Activated CD4-positive, alpha-beta T cell treated with anti-CD3 and anti-CD28 coated beads, Interleukin-2, amount 10 ng/mL, durations not matched to agents 24 days and 14 days (primary cell): ENCODE measurements at regions not wholly inside any gene's neighbourhood (a gene's known extent, or its start where the extent isn't known, plus 50 kb on each side); places are given as distances from the start of the nearest gene placed in this dataset.

Experiments
- DNase-seq: peaks from one replicate; pipeline ENCODE4 v3.0.0; 2022
- H3K27ac Mint-ChIP-seq: one replicate; pipeline ENCODE4 v1.8.0; 2022; ENCODE audit warnings: mild to moderate bottlenecking, mixed read lengths
- H3K27me3 Mint-ChIP-seq: one replicate; pipeline ENCODE4 v1.8.0; 2022; ENCODE audit warnings: mixed read lengths
- H3K36me3 Mint-ChIP-seq: one replicate; pipeline ENCODE4 v1.8.0; 2022; ENCODE audit warnings: low read depth, mild to moderate bottlenecking, mixed read lengths
- H3K4me1 Mint-ChIP-seq: one replicate; pipeline ENCODE4 v1.8.0; 2021; ENCODE audit warnings: mixed read lengths
- H3K4me3 Mint-ChIP-seq: one replicate; pipeline ENCODE4 v1.8.0; 2022; ENCODE audit warnings: mild to moderate bottlenecking, moderate library complexity, mixed read lengths
- H3K9me3 Mint-ChIP-seq: one replicate; pipeline ENCODE4 v1.8.0; 2021; ENCODE audit warnings: mixed read lengths
- intact Hi-C: fragments of 100-400 bp; cut with micrococcal nuclease; formaldehyde crosslinking; loops from one replicate; pipeline ENCODE4 v1.15.1; 2023

- no peaks in the 10 kb centered on the region for H3K9me3 Mint-ChIP-seq
- H3K27me3 Mint-ChIP-seq: no peaks in the 10 kb centered on the region
- intact Hi-C loops: no loop called here
- H3K36me3 Mint-ChIP-seq: no peaks in the 10 kb centered on the region
- H3K4me1 Mint-ChIP-seq: no peaks in the 10 kb centered on the region
- no peak for DNase-seq
- no peak overlapping the region for H3K4me3 Mint-ChIP-seq
- H3K27ac Mint-ChIP-seq: no peak overlapping the region
Observed at GRCh38 chr15:97684249-97684648, 276.3 kb upstream of the ARRDC4 start.

GRCh38 chr15:97686324-97686723 lies 274.2 kb upstream of the ARRDC4 start:
- Mint-ChIP-seq H3K27ac (no peak overlapping the region), H3K36me3 (no peaks in the 10 kb centered on the region), H3K27me3 (no peaks in the 10 kb centered on the region), H3K9me3 (no peaks in the 10 kb centered on the region), H3K4me3 (no peak overlapping the region), H3K4me1 (no peaks in the 10 kb centered on the region)
- intact Hi-C loops: no loop called here
- DNase-seq: no peak

DNA sequence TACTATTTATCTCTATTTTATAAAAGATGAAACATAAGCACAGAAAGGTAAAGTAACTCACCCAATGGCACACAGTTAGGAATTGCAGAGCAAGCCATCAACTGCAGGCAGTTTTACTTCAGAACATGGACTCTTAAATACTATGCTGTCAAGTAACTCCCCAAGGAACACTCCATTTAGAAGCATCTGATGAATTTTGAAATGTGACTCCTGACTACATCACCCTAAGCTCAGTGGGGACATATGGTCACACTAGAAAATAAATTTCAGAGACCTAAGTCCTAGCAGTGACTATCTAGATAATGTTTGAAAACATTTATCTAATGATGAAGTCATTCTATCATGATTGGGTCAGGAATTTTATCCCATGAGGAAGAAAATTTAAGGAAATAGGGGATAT lies 272.8 kb upstream of the ARRDC4 start:
- Mint-ChIP-seq H3K36me3 (no peaks in the 10 kb centered on the region), H3K27ac (no peak overlapping the region), H3K9me3 (no peaks in the 10 kb centered on the region), H3K4me1 (no peaks in the 10 kb centered on the region), H3K4me3 (no peak overlapping the region), H3K27me3 (no peaks in the 10 kb centered on the region)
- no peak for DNase-seq
- intact Hi-C loops: no loop called here

GRCh38 chr15:97688177-97688576 lies 272.3 kb upstream of the ARRDC4 start:
- Mint-ChIP-seq H3K27me3 (no peaks in the 10 kb centered on the region), H3K27ac (no peak overlapping the region), H3K4me1 (no peaks in the 10 kb centered on the region), H3K4me3 (no peak overlapping the region), H3K36me3 (no peaks in the 10 kb centered on the region), H3K9me3 (no peaks in the 10 kb centered on the region)
- DNase-seq: no peak
- intact Hi-C loops: no loop called here

DNA sequence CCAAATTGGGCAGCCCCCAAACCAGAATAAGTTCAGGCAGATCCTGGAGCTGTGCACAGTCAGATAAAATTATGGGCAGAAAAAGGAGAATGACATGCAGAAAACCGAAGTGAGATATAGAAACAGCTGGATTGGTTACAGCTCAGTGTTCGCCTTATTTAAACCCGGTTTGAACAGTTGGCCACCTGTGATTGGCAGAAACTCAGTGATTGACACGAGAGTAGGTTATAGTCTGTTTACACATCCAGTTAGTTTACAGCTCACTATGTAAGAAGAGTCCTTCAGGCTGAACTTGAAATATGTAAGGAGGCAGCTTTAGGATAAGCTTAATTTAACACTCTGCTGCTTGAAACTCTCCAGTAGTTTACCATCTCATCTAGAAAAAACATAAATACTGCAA lies 271.6 kb upstream of the ARRDC4 start:
- Mint-ChIP-seq H3K9me3 (no peaks in the 10 kb centered on the region), H3K4me1 (no peaks in the 10 kb centered on the region), H3K27ac (no peak overlapping the region), H3K36me3 (no peaks in the 10 kb centered on the region), H3K4me3 (no peak overlapping the region), H3K27me3 (no peaks in the 10 kb centered on the region)
- intact Hi-C loops: no loop called here
- DNase-seq: no peak

DNA sequence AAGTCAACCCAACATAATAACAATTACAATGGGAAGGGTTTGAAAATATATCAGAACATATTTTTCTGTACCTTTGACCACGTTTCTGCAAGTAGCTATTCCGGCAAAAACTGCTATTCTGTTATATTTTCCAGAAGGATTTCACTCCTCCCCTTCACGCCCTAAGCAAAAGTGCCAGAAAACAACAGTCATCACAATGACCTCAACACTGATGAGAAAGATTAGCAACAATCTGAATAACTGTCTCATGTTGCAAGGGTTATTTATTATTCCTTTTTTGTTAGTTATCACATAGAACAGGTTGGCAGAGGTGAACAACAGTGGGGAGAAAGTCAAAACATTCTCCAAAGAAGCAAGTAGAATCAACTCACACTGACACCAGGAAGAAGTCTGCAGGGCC lies 269.4 kb upstream of the ARRDC4 start:
- H3K27me3 Mint-ChIP-seq: no peaks in the 10 kb centered on the region
- no peak for DNase-seq
- H3K27ac Mint-ChIP-seq: no peak overlapping the region
- H3K4me1 Mint-ChIP-seq: no peaks in the 10 kb centered on the region
- no peaks in the 10 kb centered on the region for H3K36me3 Mint-ChIP-seq
- no peak overlapping the region for H3K4me3 Mint-ChIP-seq
- intact Hi-C loops: no loop called here
- H3K9me3 Mint-ChIP-seq: no peaks in the 10 kb centered on the region

DNA sequence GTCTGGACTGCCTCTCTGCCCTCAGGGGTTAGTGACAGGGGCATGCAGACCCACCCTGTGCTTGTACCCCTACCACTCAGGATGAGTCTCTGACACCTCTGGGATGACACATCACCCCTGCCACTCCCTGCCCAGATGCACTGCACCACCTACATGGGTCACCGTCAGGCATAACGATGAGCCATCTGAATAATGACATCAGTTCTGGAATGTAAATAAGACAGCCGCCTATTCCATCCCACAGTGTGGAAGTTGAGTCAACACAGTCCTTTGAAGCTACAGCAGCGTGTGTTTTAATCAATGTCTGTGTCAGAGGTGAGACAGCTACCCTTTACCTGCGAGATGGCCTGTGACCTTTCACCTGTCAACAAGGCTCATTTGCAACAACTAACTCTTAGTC lies 268.7 kb upstream of the ARRDC4 start:
- Mint-ChIP-seq H3K9me3 (no peaks in the 10 kb centered on the region), H3K4me3 (no peak overlapping the region), H3K27ac (no peak overlapping the region), H3K4me1 (no peaks in the 10 kb centered on the region), H3K27me3 (no peaks in the 10 kb centered on the region), H3K36me3 (no peaks in the 10 kb centered on the region)
- no peak for DNase-seq
- intact Hi-C loops: no loop called here

DNA sequence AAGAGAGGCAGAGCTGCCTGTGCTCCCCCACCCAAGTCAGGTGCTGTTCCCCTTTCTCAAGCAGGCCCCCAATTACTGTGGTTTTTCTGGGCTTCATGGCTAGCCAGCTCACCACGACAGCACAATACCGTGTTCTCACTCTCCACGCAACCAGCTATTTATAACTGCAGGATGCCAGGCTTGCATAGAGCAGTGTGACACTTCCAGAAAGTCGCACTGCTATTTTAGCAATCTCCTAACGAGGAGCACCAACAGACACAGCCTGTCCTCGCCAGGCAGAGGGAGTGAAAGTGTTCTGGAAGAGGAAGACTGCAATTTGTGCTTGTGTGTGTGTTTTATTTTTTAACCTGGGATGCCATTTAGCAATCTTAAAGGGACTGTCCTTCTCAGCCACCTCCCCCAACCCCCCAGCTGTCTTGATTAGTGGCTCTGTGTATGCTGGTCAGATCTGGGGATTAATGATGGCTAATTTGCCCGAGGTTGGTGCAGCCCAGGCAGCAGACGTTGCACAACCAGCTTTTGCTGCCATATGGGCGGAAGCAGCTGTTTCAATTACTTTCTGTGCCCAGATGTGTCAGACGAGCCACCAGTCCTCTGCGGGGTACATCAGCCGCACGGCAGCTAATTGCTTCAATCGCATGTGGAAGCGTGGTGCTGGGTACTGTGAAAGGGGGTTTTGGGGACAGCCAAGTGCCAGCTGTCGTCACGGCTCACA lies 268.0 kb upstream of the ARRDC4 start:
- Mint-ChIP-seq H3K4me3 (no peak overlapping the region), H3K27ac (no peak overlapping the region), H3K27me3 (no peaks in the 10 kb centered on the region), H3K4me1 (no peaks in the 10 kb centered on the region), H3K36me3 (no peaks in the 10 kb centered on the region), H3K9me3 (no peaks in the 10 kb centered on the region)
- DNase-seq: no peak
- intact Hi-C loops: no loop called here

DNA sequence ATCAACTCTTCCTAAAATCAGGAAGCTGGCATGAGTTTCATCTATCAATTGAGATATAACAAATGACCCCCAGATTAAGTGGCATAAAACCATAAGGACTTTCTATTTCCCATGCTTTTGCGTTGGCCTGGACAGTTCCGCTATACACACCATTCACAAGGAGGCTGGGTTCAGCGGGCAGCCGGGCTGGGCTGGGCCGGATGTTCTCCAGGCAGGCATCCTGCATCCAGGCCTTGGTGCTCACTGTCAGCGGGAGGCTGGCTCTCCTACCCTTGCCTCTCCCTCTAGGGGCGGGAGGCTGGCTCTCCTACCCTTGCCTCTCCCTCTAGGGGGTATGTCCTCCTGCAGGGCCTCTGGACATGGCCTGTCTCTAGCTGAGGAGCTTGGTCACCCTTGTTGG lies 266.0 kb upstream of the ARRDC4 start:
- Mint-ChIP-seq H3K27me3 (no peaks in the 10 kb centered on the region), H3K9me3 (no peaks in the 10 kb centered on the region), H3K4me1 (no peaks in the 10 kb centered on the region), H3K36me3 (no peaks in the 10 kb centered on the region), H3K4me3 (no peak overlapping the region), H3K27ac (no peak overlapping the region)
- intact Hi-C loops: no loop called here
- DNase-seq: no peak

DNA sequence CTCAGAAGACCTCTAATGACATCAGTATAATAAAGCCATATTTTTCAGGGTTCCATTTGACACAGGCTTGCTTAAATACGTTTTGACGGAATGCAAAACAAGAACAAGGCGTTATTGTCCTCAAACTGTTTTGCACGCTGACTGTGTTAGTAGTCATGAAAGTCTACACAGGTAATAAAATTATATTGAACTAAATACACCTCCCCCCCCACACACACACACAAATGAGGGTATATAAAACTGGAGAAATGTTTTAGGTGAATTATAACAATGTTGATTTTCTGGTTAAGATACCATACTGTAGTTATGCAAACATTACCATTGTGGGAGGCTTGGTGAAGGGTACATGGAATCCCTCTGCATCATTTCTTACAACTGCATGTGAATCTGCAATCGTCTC lies 257.1 kb upstream of the ARRDC4 start:
- intact Hi-C loops: no loop called here
- DNase-seq: no peak
- Mint-ChIP-seq H3K4me3 (no peak overlapping the region), H3K27ac (no peak overlapping the region), H3K27me3 (no peaks in the 10 kb centered on the region), H3K9me3 (no peaks in the 10 kb centered on the region), H3K4me1 (no peaks in the 10 kb centered on the region), H3K36me3 (no peaks in the 10 kb centered on the region)

DNA sequence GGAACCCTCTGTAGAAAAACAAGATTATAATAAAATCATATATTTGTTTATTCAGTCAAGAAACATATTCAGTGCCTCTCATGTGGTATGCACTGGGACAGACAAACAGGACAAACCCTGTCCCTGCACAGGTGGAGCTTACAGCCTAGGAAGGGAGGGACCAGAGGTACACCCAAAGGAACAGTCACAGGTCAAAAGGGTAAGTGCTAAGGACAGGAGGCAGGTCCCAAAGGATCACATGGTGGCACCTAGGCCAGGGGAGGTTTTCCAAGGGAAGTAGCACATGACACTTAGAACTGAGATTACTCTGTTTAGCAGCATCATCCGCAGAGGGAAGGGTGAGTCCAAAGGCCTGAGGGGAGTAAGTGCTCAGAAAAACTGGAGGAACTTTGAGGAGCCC lies 254.4 kb upstream of the ARRDC4 start:
- no peak overlapping the region for H3K4me3 Mint-ChIP-seq
- no peaks in the 10 kb centered on the region for H3K9me3 Mint-ChIP-seq
- no peaks in the 10 kb centered on the region for H3K36me3 Mint-ChIP-seq
- intact Hi-C loops: no loop called here
- DNase-seq: no peak
- no peaks in the 10 kb centered on the region for H3K4me1 Mint-ChIP-seq
- H3K27ac Mint-ChIP-seq: no peak overlapping the region
- H3K27me3 Mint-ChIP-seq: no peaks in the 10 kb centered on the region

DNA sequence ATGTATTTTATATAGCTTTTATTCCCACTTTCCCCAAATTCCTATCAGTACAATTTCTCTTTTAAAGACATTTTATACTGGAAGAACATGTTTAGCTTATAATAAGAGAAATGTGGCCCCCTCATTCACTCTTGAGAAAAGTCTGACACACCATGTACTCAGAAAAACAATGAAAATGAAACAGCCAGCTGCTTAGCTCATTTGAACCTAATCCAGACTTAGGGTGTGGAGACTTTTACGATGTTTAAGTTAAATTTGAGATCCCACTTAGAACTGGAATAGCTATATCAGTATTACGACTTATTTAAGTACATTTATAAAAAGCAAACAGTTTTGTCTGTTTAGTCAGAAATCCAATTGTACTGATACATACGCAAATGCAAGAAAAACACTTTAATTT lies 252.3 kb upstream of the ARRDC4 start:
- intact Hi-C loops: no loop called here
- Mint-ChIP-seq H3K36me3 (no peaks in the 10 kb centered on the region), H3K4me3 (no peak overlapping the region), H3K4me1 (no peaks in the 10 kb centered on the region), H3K27me3 (no peaks in the 10 kb centered on the region), H3K27ac (no peak overlapping the region), H3K9me3 (no peaks in the 10 kb centered on the region)
- DNase-seq: no peak

- H3K9me3 Mint-ChIP-seq: no peaks in the 10 kb centered on the region
- H3K4me3 Mint-ChIP-seq: no peak overlapping the region
- H3K27ac Mint-ChIP-seq: no peak overlapping the region
- no peaks in the 10 kb centered on the region for H3K4me1 Mint-ChIP-seq
- H3K36me3 Mint-ChIP-seq: no peaks in the 10 kb centered on the region
- no peaks in the 10 kb centered on the region for H3K27me3 Mint-ChIP-seq
- no peak for DNase-seq
- intact Hi-C loops: no loop called here
Observed at GRCh38 chr15:97712530-97712929, 248.0 kb upstream of the ARRDC4 start.

- intact Hi-C loops: no loop called here
- Mint-ChIP-seq H3K9me3 (peaks cover 4% of the 10 kb centered on the region), H3K27ac (no peak overlapping the region), H3K4me3 (no peak overlapping the region), H3K27me3 (no peaks in the 10 kb centered on the region), H3K4me1 (no peaks in the 10 kb centered on the region), H3K36me3 (no peaks in the 10 kb centered on the region)
- no peak for DNase-seq
Observed at GRCh38 chr15:97717806-97718205, 242.7 kb upstream of the ARRDC4 start.

DNA sequence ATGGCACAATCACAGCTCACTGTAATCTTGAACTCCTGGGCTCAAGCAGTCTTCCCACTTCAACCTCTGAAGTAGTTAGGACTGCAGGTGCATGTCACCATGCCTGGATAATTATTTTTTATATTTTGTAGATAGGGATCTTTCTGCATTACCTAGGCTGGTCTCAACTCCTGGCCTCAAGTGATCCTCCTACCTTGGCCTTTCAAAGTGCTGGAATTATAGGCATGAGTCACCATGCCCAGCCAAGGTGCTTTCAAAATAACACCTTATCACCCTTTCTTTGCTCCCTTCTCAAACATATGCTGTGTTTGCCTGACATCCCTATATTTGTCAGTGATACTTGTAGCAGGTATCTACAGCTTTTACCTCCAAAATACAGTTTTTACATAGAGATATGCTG lies 242.0 kb upstream of the ARRDC4 start:
- peaks cover 4% of the 10 kb centered on the region for H3K9me3 Mint-ChIP-seq
- no peak overlapping the region for H3K4me3 Mint-ChIP-seq
- DNase-seq: no peak
- intact Hi-C loops: no loop called here
- no peaks in the 10 kb centered on the region for H3K4me1 Mint-ChIP-seq
- no peaks in the 10 kb centered on the region for H3K36me3 Mint-ChIP-seq
- no peak overlapping the region for H3K27ac Mint-ChIP-seq
- H3K27me3 Mint-ChIP-seq: no peaks in the 10 kb centered on the region
